ENCODE measurements at regions not wholly inside any gene's neighbourhood (a gene's known extent, or its start where the extent isn't known, plus 50 kb on each side); places are given as distances from the start of the nearest gene placed in this dataset.
"Not testable (repeated sequence)": the region's sequence is repeated elsewhere in the genome, so short reads cannot be mapped to it uniquely, and the experiment has no call there.

GRCh38 chr2:238776003-238776760, 71.7 kb upstream of the TWIST2 start:
- Mint-ChIP-seq H3K27me3 (ENCODE audit: low read depth) (no peaks in the 10 kb centered on the region), H3K9me3 (no peaks in the 10 kb centered on the region), H3K27ac (no peak overlapping the region), H3K36me3 (ENCODE audit: low read depth) (no peaks in the 10 kb centered on the region), H3K4me1 (ENCODE audit: low read depth) (no peaks in the 10 kb centered on the region), H3K4me3 (no peak overlapping the region)
- no peak for DNase-seq (ENCODE audit: low spot score)

GRCh38 chr2:238776761-238777046, 71.2 kb upstream of the TWIST2 start:
- not testable (repeated sequence) for H3K4me1 Mint-ChIP-seq (ENCODE audit: low read depth); DNase-seq (ENCODE audit: low spot score); H3K4me3 Mint-ChIP-seq; H3K9me3 Mint-ChIP-seq; H3K36me3 Mint-ChIP-seq (ENCODE audit: low read depth); H3K27me3 Mint-ChIP-seq (ENCODE audit: low read depth); H3K27ac Mint-ChIP-seq

- Mint-ChIP-seq H3K36me3 (ENCODE audit: low read depth) (no peaks in the 10 kb centered on the region), H3K4me1 (ENCODE audit: low read depth) (no peaks in the 10 kb centered on the region), H3K27me3 (ENCODE audit: low read depth) (no peaks in the 10 kb centered on the region), H3K27ac (no peak overlapping the region), H3K9me3 (no peaks in the 10 kb centered on the region), H3K4me3 (no peak overlapping the region)
- no peak for DNase-seq (ENCODE audit: low spot score)
These were observed 70.4 kb upstream of the TWIST2 start for GRCh38 chr2:238777369-238778067.

GRCh38 chr2:238784671-238785527, 63.0 kb upstream of the TWIST2 start:
- H3K27ac Mint-ChIP-seq: no peak overlapping the region
- H3K4me1 Mint-ChIP-seq (ENCODE audit: low read depth): peaks cover 1% of the 10 kb centered on the region
- no peak overlapping the region for H3K4me3 Mint-ChIP-seq
- peak; percentile 17 for DNase-seq (ENCODE audit: low spot score)
- no peaks in the 10 kb centered on the region for H3K36me3 Mint-ChIP-seq (ENCODE audit: low read depth)
- no peaks in the 10 kb centered on the region for H3K9me3 Mint-ChIP-seq
- peaks cover 4% of the 10 kb centered on the region for H3K27me3 Mint-ChIP-seq (ENCODE audit: low read depth)

- H3K9me3 Mint-ChIP-seq: no peaks in the 10 kb centered on the region
- no peak overlapping the region for H3K4me3 Mint-ChIP-seq
- H3K4me1 Mint-ChIP-seq (ENCODE audit: low read depth): peaks cover 1% of the 10 kb centered on the region
- peaks cover 4% of the 10 kb centered on the region for H3K27me3 Mint-ChIP-seq (ENCODE audit: low read depth)
- no peaks in the 10 kb centered on the region for H3K36me3 Mint-ChIP-seq (ENCODE audit: low read depth)
- DNase-seq (ENCODE audit: low spot score): no peak
- H3K27ac Mint-ChIP-seq: no peak overlapping the region
These were observed 62.4 kb upstream of the TWIST2 start for GRCh38 chr2:238785528-238785860.

- Mint-ChIP-seq H3K4me3 (no peak overlapping the region), H3K4me1 (ENCODE audit: low read depth) (peaks cover 1% of the 10 kb centered on the region), H3K27me3 (ENCODE audit: low read depth) (peaks cover 4% of the 10 kb centered on the region), H3K36me3 (ENCODE audit: low read depth) (no peaks in the 10 kb centered on the region), H3K9me3 (no peaks in the 10 kb centered on the region), H3K27ac (no peak overlapping the region)
- DNase-seq (ENCODE audit: low spot score): no peak
These were observed 61.5 kb upstream of the TWIST2 start for GRCh38 chr2:238786379-238786778.

DNA sequence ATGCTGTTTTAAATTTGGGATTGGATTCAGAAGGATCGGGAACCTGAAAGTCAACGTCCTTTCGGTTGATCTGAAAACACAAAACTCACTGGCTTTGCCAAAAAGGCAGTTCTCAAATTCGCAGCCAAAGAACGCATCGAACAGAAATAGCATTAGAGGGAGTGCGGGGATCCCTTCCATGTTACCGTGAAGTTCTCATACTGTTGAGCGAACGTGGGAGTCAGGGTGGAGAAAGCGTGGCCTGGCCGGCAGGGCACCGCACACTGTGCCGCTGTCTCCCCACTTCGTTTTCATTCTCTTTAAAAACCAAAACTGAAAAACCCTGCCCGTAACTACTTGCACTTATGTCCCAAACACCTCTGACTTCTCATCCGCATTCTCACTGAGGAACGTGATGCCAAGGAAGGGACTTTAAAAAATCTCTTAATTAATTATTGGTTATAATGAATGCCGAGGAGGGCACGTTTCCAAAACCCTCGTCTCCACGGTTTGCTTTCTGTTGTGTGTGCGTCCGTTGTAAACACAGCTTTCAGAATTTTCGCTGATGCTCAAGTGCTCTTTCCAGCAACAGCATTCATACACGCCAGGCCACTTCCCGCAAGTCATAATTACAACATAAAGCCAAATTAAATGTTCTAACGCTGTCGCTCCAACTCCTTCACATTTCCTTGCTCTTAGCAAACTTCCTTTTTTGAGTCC, 60.9 kb upstream of the TWIST2 start:
- H3K9me3 Mint-ChIP-seq: no peaks in the 10 kb centered on the region
- H3K4me3 Mint-ChIP-seq: no peak overlapping the region
- no peak overlapping the region for H3K27ac Mint-ChIP-seq
- H3K4me1 Mint-ChIP-seq (ENCODE audit: low read depth): peaks cover 1% of the 10 kb centered on the region
- no peak for DNase-seq (ENCODE audit: low spot score)
- no peaks in the 10 kb centered on the region for H3K36me3 Mint-ChIP-seq (ENCODE audit: low read depth)
- H3K27me3 Mint-ChIP-seq (ENCODE audit: low read depth): peaks cover 4% of the 10 kb centered on the region

DNA sequence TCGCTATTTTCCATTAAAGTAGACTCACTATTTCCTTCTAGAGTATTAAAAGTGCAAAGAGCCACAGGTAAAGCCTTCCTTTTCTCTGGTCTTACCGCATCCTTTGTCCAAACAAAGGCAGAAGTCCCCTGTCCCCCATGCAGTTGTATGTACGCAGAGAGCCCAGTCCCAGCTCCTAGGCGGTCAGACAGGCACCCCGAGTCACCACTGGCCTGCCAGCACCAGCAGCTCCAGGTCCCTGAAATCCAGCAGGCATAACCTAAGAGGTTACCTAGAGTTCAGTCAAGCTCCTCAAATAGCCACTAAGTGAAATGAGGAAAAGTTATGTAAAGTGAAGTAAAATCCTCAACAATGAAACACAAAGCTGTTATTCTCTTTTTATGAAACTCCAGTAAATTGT, 60.4 kb upstream of the TWIST2 start:
- no peak overlapping the region for H3K27ac Mint-ChIP-seq
- H3K4me3 Mint-ChIP-seq: no peak overlapping the region
- no peak for DNase-seq (ENCODE audit: low spot score)
- peaks cover 1% of the 10 kb centered on the region for H3K4me1 Mint-ChIP-seq (ENCODE audit: low read depth)
- H3K36me3 Mint-ChIP-seq (ENCODE audit: low read depth): no peaks in the 10 kb centered on the region
- H3K27me3 Mint-ChIP-seq (ENCODE audit: low read depth): peaks cover 4% of the 10 kb centered on the region
- H3K9me3 Mint-ChIP-seq: no peaks in the 10 kb centered on the region

DNA sequence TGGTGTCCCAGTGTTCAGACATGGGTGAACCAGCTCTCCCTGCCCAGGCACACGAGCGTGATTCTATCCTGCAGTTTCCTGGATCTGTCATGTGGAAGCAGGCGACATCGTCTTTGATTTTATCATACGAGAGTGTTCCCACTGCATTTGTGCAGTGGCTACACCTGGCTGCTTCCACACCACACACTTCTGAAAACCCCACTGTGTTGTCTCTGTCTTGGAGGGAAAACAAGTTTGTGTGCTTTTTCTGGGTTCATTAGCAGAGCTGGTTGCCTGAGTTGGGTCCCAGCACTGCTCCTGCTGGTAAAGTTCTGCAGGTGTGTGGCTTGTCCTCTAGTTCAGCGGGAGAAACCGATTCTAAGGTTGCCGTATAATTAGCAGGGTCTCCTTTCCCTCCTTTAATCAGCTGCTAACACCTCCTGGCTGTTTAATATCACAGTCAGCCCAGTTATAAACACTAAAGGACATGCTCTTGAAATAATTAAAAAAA, 58.5 kb upstream of the TWIST2 start:
- H3K27me3 Mint-ChIP-seq (ENCODE audit: low read depth): peaks cover 4% of the 10 kb centered on the region
- no peak overlapping the region for H3K4me3 Mint-ChIP-seq

GRCh38 chr2:238790126-238790832, 57.6 kb upstream of the TWIST2 start:
- H3K4me3 Mint-ChIP-seq: no peak overlapping the region
- H3K36me3 Mint-ChIP-seq (ENCODE audit: low read depth): no peaks in the 10 kb centered on the region
- H3K9me3 Mint-ChIP-seq: no peaks in the 10 kb centered on the region
- peaks cover 2% of the 10 kb centered on the region for H3K27me3 Mint-ChIP-seq (ENCODE audit: low read depth)
- no peaks in the 10 kb centered on the region for H3K4me1 Mint-ChIP-seq (ENCODE audit: low read depth)
- DNase-seq (ENCODE audit: low spot score): no peak
- H3K27ac Mint-ChIP-seq: no peak overlapping the region

More for the DNA sequence above, 58.5 kb upstream of the TWIST2 start:
- DNase-seq (ENCODE audit: low spot score): no peak
- Mint-ChIP-seq H3K27ac (no peak overlapping the region), H3K4me1 (ENCODE audit: low read depth) (peaks cover 1% of the 10 kb centered on the region), H3K9me3 (no peaks in the 10 kb centered on the region), H3K36me3 (ENCODE audit: low read depth) (no peaks in the 10 kb centered on the region)

GRCh38 chr2:238790833-238791230, 57.1 kb upstream of the TWIST2 start:
- Mint-ChIP-seq H3K27me3 (ENCODE audit: low read depth) (peaks cover 2% of the 10 kb centered on the region), H3K4me1 (ENCODE audit: low read depth) (no peaks in the 10 kb centered on the region), H3K27ac (no peak overlapping the region), H3K36me3 (ENCODE audit: low read depth) (no peaks in the 10 kb centered on the region), H3K4me3 (no peak overlapping the region), H3K9me3 (no peaks in the 10 kb centered on the region)
- no peak for DNase-seq (ENCODE audit: low spot score)

DNA sequence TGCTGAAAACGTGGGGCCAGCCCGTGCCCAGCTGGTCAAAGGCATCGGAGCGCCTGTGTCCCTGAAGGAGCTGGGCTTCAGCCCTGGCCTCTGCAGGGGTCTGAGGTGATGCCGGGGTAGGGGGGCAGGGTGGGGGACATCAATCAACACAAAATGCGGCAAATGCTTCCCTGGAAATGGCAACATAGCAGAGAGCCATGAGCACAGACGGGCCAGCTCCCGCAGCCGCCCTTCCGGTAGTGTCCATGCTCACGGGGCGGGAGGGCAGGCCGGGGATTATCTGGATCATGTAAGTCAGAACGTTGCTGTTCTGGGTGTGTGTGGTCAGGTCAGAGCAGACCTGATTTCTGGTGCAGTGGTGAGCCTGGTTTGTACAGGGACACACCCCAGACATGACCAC, 56.5 kb upstream of the TWIST2 start:
- Mint-ChIP-seq H3K9me3 (no peaks in the 10 kb centered on the region), H3K27me3 (ENCODE audit: low read depth) (peaks cover 2% of the 10 kb centered on the region), H3K4me1 (ENCODE audit: low read depth) (no peaks in the 10 kb centered on the region), H3K27ac (no peak overlapping the region), H3K36me3 (ENCODE audit: low read depth) (no peaks in the 10 kb centered on the region), H3K4me3 (no peak overlapping the region)
- DNase-seq (ENCODE audit: low spot score): no peak

DNA sequence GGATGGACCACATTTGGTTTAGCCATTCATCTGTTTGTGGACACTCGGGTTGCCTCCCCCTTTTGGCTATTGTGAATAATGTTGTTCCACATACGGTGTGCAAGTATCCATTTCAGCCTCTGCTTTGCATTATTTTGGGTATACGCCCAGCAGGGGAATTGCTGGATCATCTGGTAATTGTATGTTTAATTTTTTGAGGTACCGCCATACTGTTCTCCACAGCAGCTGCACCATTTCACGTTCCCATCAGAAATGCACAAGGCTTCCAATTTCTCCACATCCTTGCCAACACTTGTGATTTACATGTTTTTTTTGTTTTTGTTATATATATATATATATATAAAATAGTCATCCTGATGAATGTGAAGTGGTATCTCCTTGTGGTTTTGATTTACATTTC, 54.6 kb upstream of the TWIST2 start:
- no peaks in the 10 kb centered on the region for H3K9me3 Mint-ChIP-seq
- H3K4me1 Mint-ChIP-seq (ENCODE audit: low read depth): no peaks in the 10 kb centered on the region
- no peaks in the 10 kb centered on the region for H3K27me3 Mint-ChIP-seq (ENCODE audit: low read depth)
- no peak overlapping the region for H3K27ac Mint-ChIP-seq
- no peaks in the 10 kb centered on the region for H3K36me3 Mint-ChIP-seq (ENCODE audit: low read depth)
- no peak overlapping the region for H3K4me3 Mint-ChIP-seq
- no peak for DNase-seq (ENCODE audit: low spot score)
